Stimulated activated naive CD4-positive, alpha-beta T cell treated with Interleukin-2 at 50 U/mL for 16 hours (primary cell): ENCODE measurements at regions not wholly inside any gene's neighbourhood (a gene's known extent, or its start where the extent isn't known, plus 50 kb on each side); places are given as distances from the start of the nearest gene placed in this dataset.
"Not testable (repeated sequence)": the region's sequence is repeated elsewhere in the genome, so short reads cannot be mapped to it uniquely, and the experiment has no call there.

Experiments used
- DNase-seq: peaks from one replicate; lab custom pipeline; 2025; lab: John Stamatoyannopoulos, UW

- no peak for DNase-seq
Observed at GRCh38 chr13:76620036-76620435, 266.2 kb downstream of the KCTD12 start.

- no peak for DNase-seq
Observed at GRCh38 chr13:76619631-76620030, 266.6 kb downstream of the KCTD12 start.

GRCh38 chr13:76610819-76611415 is 275.3 kb downstream of the KCTD12 start:
- no peak for DNase-seq

DNA sequence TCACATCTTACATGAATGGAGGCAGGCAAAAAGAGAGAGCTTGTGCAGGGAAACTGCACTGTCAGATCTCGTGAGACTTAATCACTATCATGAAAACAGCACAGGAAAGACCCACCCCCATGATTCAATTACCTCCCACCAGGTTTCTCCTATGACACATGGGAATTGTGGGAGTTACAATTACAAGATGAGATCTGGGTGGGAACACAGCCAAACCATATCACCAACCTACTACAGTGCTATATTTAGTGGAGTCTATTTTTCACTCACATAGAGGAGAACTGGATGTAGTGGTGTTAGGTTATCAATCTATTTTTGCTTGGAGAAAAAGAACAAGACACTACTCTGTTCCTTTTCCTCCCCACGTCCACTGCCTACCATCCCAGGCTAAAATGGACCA is 276.6 kb downstream of the KCTD12 start:
- DNase-seq: no peak

DNA sequence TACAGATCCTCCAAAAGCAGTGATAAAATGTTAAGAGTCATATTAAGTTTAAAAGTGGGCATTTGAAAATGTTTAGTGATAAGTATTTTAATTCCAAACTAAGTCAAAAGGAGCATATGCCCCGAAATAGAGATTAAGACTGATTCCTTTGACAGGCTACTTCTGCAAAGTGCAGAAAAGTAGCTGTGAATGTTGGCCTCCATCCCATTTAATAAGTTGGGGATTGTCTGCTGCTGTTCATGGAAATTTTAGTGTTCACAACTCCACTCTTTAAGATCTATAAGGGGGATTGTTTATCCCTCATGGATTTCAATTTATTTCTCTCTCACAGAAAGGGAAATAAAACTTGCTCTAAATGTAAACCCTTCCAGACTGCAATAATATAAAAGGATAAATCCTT is 278.3 kb downstream of the KCTD12 start:
- no peak for DNase-seq

- DNase-seq: no peak
Observed at GRCh38 chr13:76600081-76600480, 286.1 kb downstream of the KCTD12 start.

DNA sequence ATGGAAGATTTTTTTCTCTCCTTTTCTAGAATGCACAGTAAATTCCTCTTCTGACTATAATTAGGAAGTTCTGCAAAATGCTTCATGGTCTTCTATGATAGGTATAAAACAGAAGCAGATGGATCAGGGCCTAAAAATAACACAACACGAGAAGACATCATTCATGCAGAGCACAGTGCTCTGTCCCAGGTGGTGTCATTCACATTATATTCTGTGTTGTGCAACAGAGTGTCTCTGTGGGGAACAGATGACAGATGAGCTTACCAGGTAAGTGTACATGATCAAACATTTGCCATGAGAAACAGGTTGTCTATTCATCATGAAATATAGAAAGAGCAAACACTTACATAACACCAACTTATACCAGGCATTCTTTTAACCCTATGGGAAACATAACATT is 288.3 kb downstream of the KCTD12 start:
- DNase-seq: no peak

DNA sequence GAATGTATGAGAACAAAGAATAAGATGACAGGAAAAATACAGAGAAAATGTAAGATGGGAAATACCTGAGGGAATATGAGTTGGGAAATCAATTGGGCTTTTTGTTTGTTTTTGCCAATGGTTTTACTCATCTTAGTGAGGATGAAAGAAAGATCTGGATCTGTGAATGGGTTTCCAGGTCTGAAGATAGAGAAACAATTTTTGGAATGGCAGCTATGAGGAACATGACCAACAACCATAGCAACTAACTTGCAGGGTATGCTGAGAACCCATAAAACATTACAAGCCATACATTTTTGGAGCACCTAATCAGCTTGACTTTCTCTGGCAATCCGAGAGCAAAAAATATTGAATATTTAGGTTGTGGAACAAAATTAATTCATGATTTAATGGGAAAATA is 290.0 kb downstream of the KCTD12 start:
- no peak for DNase-seq

- no peak for DNase-seq
Observed at GRCh38 chr13:76594435-76594834, 291.8 kb downstream of the KCTD12 start.

- DNase-seq: no peak
Observed at GRCh38 chr13:76586842-76587241, 299.4 kb downstream of the KCTD12 start.

GRCh38 chr13:76579701-76580100 is 306.5 kb downstream of the KCTD12 start:
- DNase-seq: no peak

DNA sequence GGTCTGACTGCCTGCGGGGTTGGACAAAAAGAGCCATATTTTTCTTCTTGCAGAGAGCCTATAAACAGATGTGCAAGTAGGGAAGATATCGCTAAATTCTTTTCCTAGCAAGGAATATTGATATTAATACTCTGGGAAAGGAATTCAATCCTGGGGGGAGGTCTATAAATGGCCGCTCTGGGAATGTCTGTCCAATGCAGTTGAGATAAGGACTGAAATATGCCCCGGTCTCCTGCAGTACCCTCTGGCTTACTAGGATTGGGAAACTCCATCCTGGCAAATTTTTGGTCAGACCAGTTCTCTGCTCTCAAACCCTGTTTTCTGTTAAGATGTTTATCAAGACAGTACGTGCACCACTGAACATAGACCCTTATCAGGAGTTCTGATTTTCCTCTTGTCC is 310.6 kb downstream of the KCTD12 start:
- not testable (repeated sequence) for DNase-seq

GRCh38 chr13:76570510-76570971 is 315.7 kb downstream of the KCTD12 start:
- no peak for DNase-seq

DNA sequence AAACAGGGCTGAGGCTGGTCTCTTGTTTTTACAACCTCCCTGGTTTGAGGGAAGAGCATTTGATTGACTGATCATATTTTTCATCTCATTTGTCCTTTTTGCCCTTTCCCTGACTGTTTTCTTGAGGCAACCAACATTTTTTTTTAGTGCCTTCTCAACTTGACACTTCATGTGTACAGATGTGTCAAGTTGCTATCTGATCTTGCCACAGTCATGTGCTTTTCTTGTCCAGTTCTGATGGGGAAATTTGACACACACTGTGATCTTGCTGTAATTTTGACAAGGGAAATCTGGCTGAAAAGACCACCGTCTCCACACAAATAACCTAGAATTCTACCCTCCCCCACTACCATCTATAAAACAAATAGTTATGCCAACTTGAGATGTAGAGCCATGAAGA is 329.6 kb downstream of the KCTD12 start:
- no peak for DNase-seq

DNA sequence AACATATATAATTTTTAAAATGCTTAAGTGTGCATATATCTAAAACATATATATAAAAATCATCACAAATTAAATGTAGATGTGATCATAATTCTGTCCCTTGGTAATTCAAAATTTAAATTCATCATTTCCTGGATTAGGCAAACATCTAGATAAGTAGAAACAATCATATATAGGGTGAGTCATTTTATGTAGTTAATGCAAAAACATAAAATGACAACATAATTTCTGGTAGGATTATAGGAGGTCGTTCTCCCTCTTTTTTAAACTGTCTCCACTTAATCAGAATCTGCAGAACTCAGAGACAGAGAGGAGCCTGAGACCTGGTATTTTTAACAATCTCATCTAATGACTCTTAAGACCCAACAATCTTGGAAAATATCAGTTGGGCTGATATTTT is 333.4 kb downstream of the KCTD12 start:
- no peak for DNase-seq

GRCh38 chr13:76552041-76552772 is 334.0 kb downstream of the KCTD12 start:
- DNase-seq: no peak

GRCh38 chr13:76542176-76542575 is 344.0 kb downstream of the KCTD12 start:
- no peak for DNase-seq

- no peak for DNase-seq
Observed at GRCh38 chr13:76538004-76538403, 348.2 kb downstream of the KCTD12 start.

DNA sequence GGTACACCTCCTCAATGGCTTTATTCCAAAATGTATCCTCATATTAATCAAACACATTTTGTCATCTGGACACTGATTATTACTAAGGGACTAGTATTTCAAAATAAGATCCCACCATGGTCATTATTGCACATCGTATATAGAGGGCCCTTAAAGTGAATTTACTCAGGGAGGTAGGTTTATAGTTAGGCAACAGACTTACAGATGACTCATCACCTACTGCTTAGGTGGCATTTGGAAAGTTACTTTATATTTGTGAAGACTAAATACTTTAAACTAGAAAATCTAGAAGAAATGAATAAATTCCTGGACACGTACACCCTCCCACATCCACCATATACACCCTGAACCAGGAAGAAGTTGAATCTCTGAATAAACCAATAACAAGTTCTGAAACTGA is 353.0 kb downstream of the KCTD12 start:
- no peak for DNase-seq

DNA sequence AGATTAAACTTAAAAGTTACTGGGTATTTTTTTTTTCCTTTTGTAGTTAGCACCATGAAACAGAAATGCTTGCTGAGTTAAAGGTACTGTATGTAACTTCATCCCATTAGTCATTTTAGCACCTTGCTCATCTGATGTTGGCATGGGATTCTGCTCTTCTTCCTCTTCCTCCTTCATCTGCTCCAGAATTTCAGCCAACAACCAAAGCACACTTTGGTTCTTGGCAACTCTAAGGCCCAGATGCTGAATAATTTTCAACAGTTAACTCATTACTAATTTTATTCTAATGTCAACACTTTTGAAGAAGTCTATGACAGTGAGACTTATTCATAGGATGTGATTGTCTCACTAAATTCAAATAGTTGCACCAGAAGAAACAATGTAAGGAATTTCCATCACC is 359.2 kb downstream of the KCTD12 start:
- DNase-seq: no peak

DNA sequence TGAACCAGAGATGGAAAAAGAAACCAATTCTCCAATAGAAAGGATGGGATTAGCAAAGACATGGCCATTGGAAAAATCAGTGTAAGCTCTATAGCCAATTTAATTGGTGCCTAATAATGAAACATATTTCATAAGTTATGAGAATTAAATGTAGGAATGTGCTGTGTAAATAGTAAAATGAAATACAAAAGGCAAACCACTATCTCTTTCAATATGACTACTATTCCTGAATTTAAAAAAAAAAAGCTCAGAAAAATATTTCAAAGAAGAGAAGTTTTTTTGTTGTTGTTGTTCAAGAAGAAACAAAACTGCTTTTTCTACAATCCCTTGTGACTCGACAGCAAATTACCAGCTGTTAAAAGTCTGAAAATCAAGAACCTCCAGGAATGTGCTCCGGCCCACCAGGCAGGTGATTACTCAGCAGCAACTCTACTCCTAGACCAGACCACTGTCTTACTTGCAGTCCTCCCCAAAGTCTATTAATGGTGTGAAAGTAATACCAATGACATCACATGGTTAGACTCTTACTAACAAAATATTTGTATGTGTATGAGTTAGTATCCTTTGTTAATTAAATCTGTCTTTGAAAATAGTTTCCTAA is 362.4 kb downstream of the KCTD12 start:
- no peak for DNase-seq

- DNase-seq: no peak
Observed at GRCh38 chr13:76522083-76522755, 364.0 kb downstream of the KCTD12 start.

GRCh38 chr13:76519685-76520084 is 366.5 kb downstream of the KCTD12 start:
- DNase-seq: no peak
